CD4-positive, CD25-positive, alpha-beta regulatory T cell (primary cell): ENCODE measurements at regions not wholly inside any gene's neighbourhood (a gene's known extent, or its start where the extent isn't known, plus 50 kb on each side); places are given as distances from the start of the nearest gene placed in this dataset.
A peak's percentile ranks its signal among the peaks of the same experiment; 100 is the strongest.

Experiments used
- ATAC-seq, 2 donors: fragments of 150-1000 bp; cut with Tn5 transposase; one replicate each; pipeline ENCODE4 v1.10.0; 2021; ENCODE audit warnings: low read depth in 2 of 2, moderate number of reproducible peaks in 2 of 2, moderate library complexity in 1 of 2
- DNase-seq, 3 donors: peaks; one replicate each; pipeline versions ENCODE4 v3.0.0 to v3.0.0-alpha.2; 2012 to 2022; ENCODE audit warnings: mixed read lengths in 1 of 3
- H3K27ac ChIP-seq: one replicate; pipeline ENCODE4 v1.7.0; 2013; ENCODE audit warnings: mild to moderate bottlenecking, low read length; ENCODE audit not compliant: insufficient read depth, poor library complexity, severe bottlenecking
- H3K27me3 ChIP-seq: one replicate; pipeline ENCODE4 v1.7.0; 2013; ENCODE audit warnings: low read length; ENCODE audit not compliant: control insufficient read depth, insufficient read depth
- H3K36me3 ChIP-seq: one replicate; pipeline ENCODE4 v1.7.0; 2013; ENCODE audit warnings: mild to moderate bottlenecking, low read length, moderate library complexity; ENCODE audit not compliant: control insufficient read depth, insufficient read depth
- H3K4me1 ChIP-seq: 2 replicates; pipeline ENCODE4 v1.7.0; 2013; ENCODE audit warnings: mild to moderate bottlenecking, low read length; ENCODE audit not compliant: insufficient read depth, control insufficient read depth, poor library complexity, severe bottlenecking
- H3K4me3 ChIP-seq: one replicate; pipeline ENCODE4 v1.7.0; 2013; ENCODE audit warnings: low read depth, mild to moderate bottlenecking, low read length, moderate library complexity
- H3K9me3 ChIP-seq, 2 experiments: 1 replicate in 1 of 2; 2 replicates in 1 of 2; pipeline ENCODE4 v1.7.0; 2013; ENCODE audit warnings: low read length in 2 of 2, mild to moderate bottlenecking in 1 of 2, moderate library complexity in 1 of 2; ENCODE audit not compliant: control insufficient read depth in 2 of 2
- H3K27ac Mint-ChIP-seq, 3 donors: one replicate each; pipeline ENCODE4 v1.8.0; 2020 to 2022; ENCODE audit warnings: mild to moderate bottlenecking in 3 of 3, mixed read lengths in 3 of 3, moderate library complexity in 2 of 3
- H3K27me3 Mint-ChIP-seq: one replicate; pipeline ENCODE4 v1.8.0; 2022; ENCODE audit warnings: mild to moderate bottlenecking, mixed read lengths
- H3K36me3 Mint-ChIP-seq: one replicate; pipeline ENCODE4 v1.8.0; 2020; ENCODE audit warnings: mixed read lengths
- H3K4me1 Mint-ChIP-seq, 4 donors: one replicate each; pipeline ENCODE4 v1.8.0; 2020 to 2022; ENCODE audit warnings: mixed read lengths in 4 of 4, mild to moderate bottlenecking in 1 of 4
- H3K4me3 Mint-ChIP-seq, 4 donors: one replicate each; pipeline ENCODE4 v1.8.0; 2020 to 2022; ENCODE audit warnings: mild to moderate bottlenecking in 4 of 4, mixed read lengths in 4 of 4, moderate library complexity in 3 of 4
- H3K9me3 Mint-ChIP-seq, 7 donors: one replicate each; pipeline ENCODE4 v1.8.0; 2020 to 2022; ENCODE audit warnings: mixed read lengths in 7 of 7, mild to moderate bottlenecking in 3 of 7, moderate library complexity in 2 of 7

DNA sequence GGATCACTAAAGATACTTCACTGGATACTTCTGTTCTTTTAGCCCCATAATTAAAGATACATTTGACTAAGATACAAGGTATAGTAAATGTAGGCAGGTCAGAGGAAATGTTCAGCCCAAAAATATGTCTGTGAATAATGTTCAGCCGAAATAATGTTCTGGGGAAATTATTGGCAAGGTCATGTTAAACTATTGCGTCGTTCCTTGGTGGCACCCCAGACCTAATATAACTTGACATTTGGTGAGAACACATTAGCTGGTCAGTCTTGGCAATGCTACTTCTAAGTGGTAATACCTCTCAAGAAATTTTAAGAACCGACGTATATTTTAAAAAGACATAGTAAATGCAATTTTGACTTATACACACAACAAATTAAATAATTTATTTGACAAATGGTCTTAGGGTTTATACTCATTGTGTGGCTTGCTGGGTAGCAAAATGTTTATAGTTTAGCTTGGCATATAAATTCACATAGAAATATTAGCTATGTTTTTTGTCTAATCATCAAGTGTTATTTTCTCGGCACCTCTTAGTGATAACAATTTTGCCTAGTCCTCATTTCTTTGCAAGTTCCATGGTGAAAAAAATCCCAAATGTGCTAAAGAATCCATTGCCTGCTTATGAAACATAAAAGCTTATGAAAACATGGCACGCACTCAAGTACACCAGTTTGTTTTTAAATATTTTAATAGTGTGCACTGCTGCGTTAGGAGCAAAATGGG is 270.3 kb upstream of the NEBL start:
- Histone ChIP-seq H3K9me3 (no peaks in the 10 kb centered on the region), H3K36me3 (no peaks in the 10 kb centered on the region), H3K4me3 (no peak overlapping the region), H3K27me3 (peaks cover 8% of the 10 kb centered on the region), H3K4me1 (no peaks in the 10 kb centered on the region), H3K27ac (no peak overlapping the region)
- no peaks in the 10 kb centered on the region for H3K36me3 Mint-ChIP-seq
- peaks cover 13% of the 10 kb centered on the region for H3K27me3 Mint-ChIP-seq
- no peak overlapping the region for H3K4me3 Mint-ChIP-seq
- peaks cover 0 to 3% (median 0%) of the 10 kb centered on the region in 7 donors for H3K9me3 Mint-ChIP-seq
- H3K4me1 Mint-ChIP-seq = peaks cover 0 to 11% (median 4%) of the 10 kb centered on the region in 4 donors
- DNase-seq (no peak), ATAC-seq (no peak)
- no peak overlapping the region for H3K27ac Mint-ChIP-seq

DNA sequence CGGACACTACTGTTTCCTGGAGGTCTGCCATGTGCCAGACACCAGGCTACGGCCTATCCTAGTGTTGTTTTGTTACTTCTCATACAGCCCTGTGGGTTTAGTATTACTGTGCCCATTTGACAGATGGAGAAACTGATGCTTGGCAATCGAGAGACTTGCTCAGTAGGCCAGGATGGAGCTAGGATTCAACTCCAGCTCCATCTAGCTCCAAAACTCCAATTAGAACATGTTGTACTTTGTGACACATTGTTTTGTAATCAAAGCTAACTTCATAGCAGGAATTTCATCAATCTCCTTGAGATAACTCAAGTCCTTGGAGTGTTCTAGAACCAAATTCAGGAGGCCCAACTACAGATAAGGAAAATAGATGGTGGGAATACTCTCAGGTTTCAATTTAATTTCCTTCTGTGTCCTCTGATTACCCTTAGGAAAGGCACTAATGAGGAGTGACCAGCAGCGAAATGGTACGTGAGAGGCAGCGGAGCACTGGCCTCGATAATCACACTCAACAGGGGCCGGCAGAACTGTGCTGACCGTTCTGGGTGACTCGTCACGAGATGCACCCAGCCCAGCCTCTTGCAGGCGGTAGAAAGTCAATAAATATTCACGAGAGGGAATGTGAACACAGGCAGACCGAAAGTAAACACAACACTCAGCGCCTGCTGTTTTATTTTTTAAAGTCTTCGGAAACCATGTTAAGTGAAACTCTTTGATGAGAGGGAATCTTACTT is 269.6 kb upstream of the NEBL start:
- H3K27ac Mint-ChIP-seq = peak overlapping the region in 1 of 3 donors; percentile 61
- H3K27ac ChIP-seq = no peak overlapping the region

GRCh38 chr10:21165489-21165888 is 268.4 kb upstream of the NEBL start:
- DNase-seq = no peak
- no peaks in the 10 kb centered on the region for H3K4me1 ChIP-seq
- no peaks in the 10 kb centered on the region for H3K36me3 ChIP-seq
- ATAC-seq = no peak
- no peak overlapping the region for H3K4me3 ChIP-seq
- Mint-ChIP-seq H3K9me3 (peaks cover 0 to 3% (median 1%) of the 10 kb centered on the region in 7 donors), H3K27me3 (no peaks in the 10 kb centered on the region), H3K4me1 (peaks cover 0 to 4% (median 0%) of the 10 kb centered on the region in 4 donors), H3K27ac (no peak overlapping the region), H3K36me3 (no peaks in the 10 kb centered on the region), H3K4me3 (no peak overlapping the region)
- no peak overlapping the region for H3K27ac ChIP-seq
- peaks cover 2% of the 10 kb centered on the region for H3K27me3 ChIP-seq
- H3K9me3 ChIP-seq = no peaks in the 10 kb centered on the region

More for the DNA sequence above, 269.6 kb upstream of the NEBL start:
- Histone ChIP-seq H3K4me3 (no peak overlapping the region), H3K27me3 (peaks cover 2% of the 10 kb centered on the region), H3K36me3 (no peaks in the 10 kb centered on the region), H3K4me1 (no peaks in the 10 kb centered on the region), H3K9me3 (no peaks in the 10 kb centered on the region)
- H3K4me3 Mint-ChIP-seq = no peak overlapping the region
- ATAC-seq (no peak), DNase-seq (no peak)
- H3K4me1 Mint-ChIP-seq = peaks cover 0 to 4% (median 0%) of the 10 kb centered on the region in 4 donors
- H3K36me3 Mint-ChIP-seq = no peaks in the 10 kb centered on the region
- H3K9me3 Mint-ChIP-seq = peaks cover 0 to 3% (median 1%) of the 10 kb centered on the region in 7 donors
- peaks cover 6% of the 10 kb centered on the region for H3K27me3 Mint-ChIP-seq

GRCh38 chr10:21164687-21165086 is 267.6 kb upstream of the NEBL start:
- ATAC-seq (no peak), DNase-seq (no peak)
- Mint-ChIP-seq H3K36me3 (no peaks in the 10 kb centered on the region), H3K4me1 (peaks cover 0 to 4% (median 0%) of the 10 kb centered on the region in 4 donors), H3K4me3 (no peak overlapping the region), H3K9me3 (peaks cover 0 to 3% (median 1%) of the 10 kb centered on the region in 7 donors), H3K27ac (no peak overlapping the region), H3K27me3 (no peaks in the 10 kb centered on the region)
- Histone ChIP-seq H3K9me3 (no peaks in the 10 kb centered on the region), H3K27ac (no peak overlapping the region), H3K4me1 (no peaks in the 10 kb centered on the region), H3K36me3 (no peaks in the 10 kb centered on the region), H3K27me3 (peaks cover 2% of the 10 kb centered on the region), H3K4me3 (no peak overlapping the region)

- H3K27ac Mint-ChIP-seq = no peak overlapping the region
These were observed 265.8 kb upstream of the NEBL start for GRCh38 chr10:21162948-21163347.

GRCh38 chr10:21161647-21162046 is 264.5 kb upstream of the NEBL start:
- ATAC-seq = no peak

More at GRCh38 chr10:21162948-21163347, 265.8 kb upstream of the NEBL start:
- H3K36me3 ChIP-seq = no peaks in the 10 kb centered on the region
- H3K4me3 ChIP-seq = no peak overlapping the region
- H3K27ac ChIP-seq = no peak overlapping the region
- Mint-ChIP-seq H3K9me3 (peaks cover 0 to 5% (median 1%) of the 10 kb centered on the region in 7 donors), H3K36me3 (no peaks in the 10 kb centered on the region), H3K4me3 (no peak overlapping the region), H3K27me3 (no peaks in the 10 kb centered on the region), H3K4me1 (peaks cover 0 to 4% (median 0%) of the 10 kb centered on the region in 4 donors)
- ATAC-seq (no peak), DNase-seq (no peak)
- no peaks in the 10 kb centered on the region for H3K4me1 ChIP-seq
- H3K9me3 ChIP-seq = no peaks in the 10 kb centered on the region
- peaks cover 2% of the 10 kb centered on the region for H3K27me3 ChIP-seq

GRCh38 chr10:21161090-21161625 is 264.0 kb upstream of the NEBL start:
- Mint-ChIP-seq H3K27me3 (no peaks in the 10 kb centered on the region), H3K36me3 (no peaks in the 10 kb centered on the region), H3K4me3 (no peak overlapping the region), H3K4me1 (no peaks in the 10 kb centered on the region), H3K9me3 (peaks cover 0 to 5% (median 0%) of the 10 kb centered on the region in 7 donors), H3K27ac (no peak overlapping the region)
- no peak overlapping the region for H3K27ac ChIP-seq
- ATAC-seq (no peak), DNase-seq (no peak)
- no peak overlapping the region for H3K4me3 ChIP-seq
- H3K36me3 ChIP-seq = no peaks in the 10 kb centered on the region
- H3K4me1 ChIP-seq = no peaks in the 10 kb centered on the region
- H3K27me3 ChIP-seq = peaks cover 2% of the 10 kb centered on the region
- no peaks in the 10 kb centered on the region for H3K9me3 ChIP-seq

More at GRCh38 chr10:21161647-21162046, 264.5 kb upstream of the NEBL start:
- Mint-ChIP-seq H3K4me3 (no peak overlapping the region), H3K4me1 (peaks cover 0 to 4% (median 0%) of the 10 kb centered on the region in 4 donors), H3K9me3 (peaks cover 0 to 5% (median 1%) of the 10 kb centered on the region in 7 donors), H3K27me3 (no peaks in the 10 kb centered on the region), H3K36me3 (no peaks in the 10 kb centered on the region), H3K27ac (no peak overlapping the region)
- Histone ChIP-seq H3K36me3 (no peaks in the 10 kb centered on the region), H3K4me1 (no peaks in the 10 kb centered on the region), H3K4me3 (no peak overlapping the region), H3K27ac (no peak overlapping the region), H3K27me3 (peaks cover 2% of the 10 kb centered on the region), H3K9me3 (no peaks in the 10 kb centered on the region)
- no peak for DNase-seq
